Loucy (cell line): ENCODE measurements at regions not wholly inside any gene's neighbourhood (a gene's known extent, or its start where the extent isn't known, plus 50 kb on each side); places are given as distances from the start of the nearest gene placed in this dataset.

Source experiments
- H2AFZ ChIP-seq: fragments of 200-600 bp; sonication (generic); 2 replicates; pipeline ENCODE4 v1.6.0; 2016; ENCODE audit warnings: antibody characterized with exemption, mild to moderate bottlenecking, low read length, moderate library complexity
- H3F3A ChIP-seq: fragments of 200-600 bp; 2 replicates; pipeline ENCODE4 v1.6.0; 2016; ENCODE audit warnings: antibody characterized with exemption, low read depth, mild to moderate bottlenecking
- H3K27me3 ChIP-seq: fragments of 200-600 bp; sonication (generic); 2 replicates; pipeline ENCODE4 v1.6.1; 2014; ENCODE audit warnings: low read length, mild to moderate bottlenecking; ENCODE audit not compliant: insufficient read depth, poor library complexity, severe bottlenecking
- H3K36me3 ChIP-seq: fragments of 200-600 bp; sonication (generic); 2 replicates; pipeline ENCODE4 v1.6.1; 2016; ENCODE audit warnings: low read length; ENCODE audit not compliant: insufficient read depth
- H3K4me1 ChIP-seq: fragments of 200-600 bp; sonication (generic); 2 replicates; pipeline ENCODE4 v1.5.1; 2014; ENCODE audit warnings: low read length, mild to moderate bottlenecking; ENCODE audit not compliant: insufficient read depth, poor library complexity, severe bottlenecking
- H3K4me2 ChIP-seq: fragments of 200-600 bp; sonication (generic); 2 replicates; pipeline ENCODE4 v1.6.0; 2014; ENCODE audit warnings: antibody characterized with exemption, low read length, low read depth, mild to moderate bottlenecking; ENCODE audit not compliant: poor library complexity, severe bottlenecking
- H3K4me3 ChIP-seq: fragments of 200-600 bp; sonication (generic); 2 replicates; pipeline ENCODE4 v1.5.1; 2014; ENCODE audit warnings: low read length, mild to moderate bottlenecking, mixed read lengths; ENCODE audit not compliant: poor library complexity, severe bottlenecking
- H3K79me2 ChIP-seq: fragments of 200-600 bp; sonication (generic); 2 replicates; pipeline ENCODE4 v1.6.1; 2014; ENCODE audit warnings: low read length; ENCODE audit not compliant: insufficient read depth
- H3K9ac ChIP-seq: fragments of 200-600 bp; sonication (generic); 2 replicates; pipeline ENCODE4 v1.6.0; 2014; ENCODE audit warnings: mild to moderate bottlenecking, low read depth, low read length, moderate library complexity; ENCODE audit not compliant: poor library complexity, severe bottlenecking
- H3K9me2 ChIP-seq: fragments of 200-600 bp; sonication (generic); replicated peaks from 2 replicates; pipeline ENCODE4 v1.6.1; 2016; ENCODE audit warnings: low read depth, low read length, mixed read lengths
- H3K9me3 ChIP-seq: fragments of 200-600 bp; sonication (generic); 2 replicates; pipeline ENCODE4 v1.6.1; 2014; ENCODE audit warnings: mild to moderate bottlenecking, antibody characterized with exemption, low read length, low read depth; ENCODE audit not compliant: insufficient read depth
- H4K20me1 ChIP-seq: fragments of 200-600 bp; sonication (generic); 2 replicates; pipeline ENCODE4 v1.6.0; 2014; ENCODE audit warnings: antibody characterized with exemption, low read length, mild to moderate bottlenecking; ENCODE audit not compliant: insufficient read depth, poor library complexity, severe bottlenecking
- EZH2phosphoT487 ChIP-seq: fragments of 200-600 bp; IDR thresholded peaks from 2 replicates; pipeline ENCODE4 v1.6.1; 2018; ENCODE audit warnings: antibody characterized with exemption, mild to moderate bottlenecking, moderate library complexity, borderline replicate concordance
- TF ChIP-seq, protein P1 (sequence below): fragments of 200-600 bp; sonication (generic); conservative IDR thresholded peaks from 2 replicates; pipeline ENCODE4 v1.5.1; 2014; ENCODE audit warnings: mild to moderate bottlenecking, antibody characterized with exemption, low read length

DNA sequence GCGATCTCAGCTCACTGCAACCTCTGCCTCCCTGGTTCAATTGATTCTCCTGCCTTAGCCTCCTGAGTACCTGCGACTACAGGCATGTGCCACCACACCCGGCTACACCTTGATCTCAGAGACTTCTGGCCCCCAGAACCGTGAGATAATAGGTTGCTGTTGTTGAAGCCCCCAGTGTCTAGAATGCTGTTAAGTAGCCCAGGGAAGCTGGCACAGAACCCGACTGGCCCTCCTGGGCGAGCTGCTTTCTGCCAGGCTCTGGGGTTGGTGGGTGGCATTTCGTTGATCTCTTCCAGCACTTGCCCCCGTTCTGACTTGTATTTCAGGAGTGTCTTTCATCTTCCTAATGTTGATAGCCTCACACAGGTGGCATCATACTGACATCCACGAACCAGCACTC is 807.1 kb downstream of the CDH9 start:
- H3F3A ChIP-seq = no peaks in the 10 kb centered on the region
- H3K4me3 ChIP-seq = no peak overlapping the region
- H3K9me3 ChIP-seq = peaks cover 3% of the 10 kb centered on the region; the same call in 1 of the 2 replicates
- H4K20me1 ChIP-seq = no peaks in the 10 kb centered on the region
- TF ChIP-seq, protein P1, sequence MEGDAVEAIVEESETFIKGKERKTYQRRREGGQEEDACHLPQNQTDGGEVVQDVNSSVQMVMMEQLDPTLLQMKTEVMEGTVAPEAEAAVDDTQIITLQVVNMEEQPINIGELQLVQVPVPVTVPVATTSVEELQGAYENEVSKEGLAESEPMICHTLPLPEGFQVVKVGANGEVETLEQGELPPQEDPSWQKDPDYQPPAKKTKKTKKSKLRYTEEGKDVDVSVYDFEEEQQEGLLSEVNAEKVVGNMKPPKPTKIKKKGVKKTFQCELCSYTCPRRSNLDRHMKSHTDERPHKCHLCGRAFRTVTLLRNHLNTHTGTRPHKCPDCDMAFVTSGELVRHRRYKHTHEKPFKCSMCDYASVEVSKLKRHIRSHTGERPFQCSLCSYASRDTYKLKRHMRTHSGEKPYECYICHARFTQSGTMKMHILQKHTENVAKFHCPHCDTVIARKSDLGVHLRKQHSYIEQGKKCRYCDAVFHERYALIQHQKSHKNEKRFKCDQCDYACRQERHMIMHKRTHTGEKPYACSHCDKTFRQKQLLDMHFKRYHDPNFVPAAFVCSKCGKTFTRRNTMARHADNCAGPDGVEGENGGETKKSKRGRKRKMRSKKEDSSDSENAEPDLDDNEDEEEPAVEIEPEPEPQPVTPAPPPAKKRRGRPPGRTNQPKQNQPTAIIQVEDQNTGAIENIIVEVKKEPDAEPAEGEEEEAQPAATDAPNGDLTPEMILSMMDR = no peak
- no peak for TF ChIP-seq EZH2phosphoT487
- H3K79me2 ChIP-seq = no peaks in the 10 kb centered on the region
- no peak overlapping the region for H3K4me2 ChIP-seq
- H3K9ac ChIP-seq = no peak overlapping the region
- no peak overlapping the region for H2AFZ ChIP-seq
- H3K36me3 ChIP-seq = no peaks in the 10 kb centered on the region
- H3K4me1 ChIP-seq = no peaks in the 10 kb centered on the region
- H3K27me3 ChIP-seq = no peaks in the 10 kb centered on the region
- H3K9me2 ChIP-seq = no peaks in the 10 kb centered on the region

DNA sequence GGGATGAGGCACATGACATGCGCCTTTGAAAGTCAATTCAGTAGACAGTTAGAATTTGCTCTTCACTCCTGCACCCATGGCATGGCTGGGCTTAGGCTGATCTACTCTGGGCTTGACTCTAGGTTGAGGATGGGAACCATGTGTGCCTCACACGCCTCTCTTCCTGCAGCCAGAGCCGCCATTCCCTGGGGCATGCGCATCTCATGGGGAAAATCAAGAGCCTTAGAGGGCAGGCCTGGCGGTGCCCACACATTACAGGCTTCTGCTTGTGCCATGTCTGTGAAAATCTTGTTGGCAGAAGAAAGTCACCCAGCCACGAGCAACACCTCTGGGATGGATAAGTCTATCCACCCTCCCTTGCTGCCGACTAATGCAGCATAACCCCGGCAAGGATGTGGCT is 808.5 kb downstream of the CDH9 start:
- H3K79me2 ChIP-seq = no peaks in the 10 kb centered on the region
- TF ChIP-seq EZH2phosphoT487 = no peak
- TF ChIP-seq, protein P1 = no peak
- H3F3A ChIP-seq = no peaks in the 10 kb centered on the region

DNA sequence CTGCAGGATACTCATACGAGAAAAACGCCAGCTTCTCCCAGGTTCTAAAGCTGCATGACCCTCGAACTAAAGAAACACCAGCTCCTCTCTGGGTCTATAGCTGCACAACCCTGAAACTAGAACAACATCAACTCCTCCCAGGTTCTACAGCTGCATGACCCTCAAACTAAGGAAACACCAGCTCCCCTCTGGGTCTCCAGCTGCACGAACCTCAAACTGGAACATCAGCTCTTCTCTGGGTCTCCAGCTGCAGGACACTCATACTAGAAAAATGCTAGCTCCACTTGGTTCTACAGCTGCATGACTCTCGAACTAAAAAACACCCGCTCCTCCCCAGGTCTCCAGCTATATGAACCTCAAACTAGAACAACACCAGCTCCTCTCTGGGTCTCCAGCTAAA is 811.1 kb downstream of the CDH9 start:
- Histone ChIP-seq H3F3A (no peaks in the 10 kb centered on the region), H3K9me2 (no peaks in the 10 kb centered on the region), H3K4me1 (no peaks in the 10 kb centered on the region), H3K79me2 (no peaks in the 10 kb centered on the region), H3K9me3 (peaks cover 5% of the 10 kb centered on the region; the same call in 1 of the 2 replicates), H3K9ac (no peak overlapping the region), H3K4me3 (no peak overlapping the region), H4K20me1 (no peaks in the 10 kb centered on the region), H3K36me3 (no peaks in the 10 kb centered on the region), H2AFZ (no peak overlapping the region), H3K4me2 (no peak overlapping the region), H3K27me3 (no peaks in the 10 kb centered on the region)
- TF ChIP-seq, protein P1 = no peak
- no peak for TF ChIP-seq EZH2phosphoT487

More for the DNA sequence above, 808.5 kb downstream of the CDH9 start:
- peaks cover 3% of the 10 kb centered on the region; the same call in 1 of the 2 replicates for H3K9me3 ChIP-seq
- H3K9ac ChIP-seq = no peak overlapping the region
- no peaks in the 10 kb centered on the region for H4K20me1 ChIP-seq
- H3K27me3 ChIP-seq = no peaks in the 10 kb centered on the region
- no peaks in the 10 kb centered on the region for H3K9me2 ChIP-seq
- H3K4me3 ChIP-seq = no peak overlapping the region
- H3K4me2 ChIP-seq = no peak overlapping the region
- H3K36me3 ChIP-seq = no peaks in the 10 kb centered on the region
- no peak overlapping the region for H2AFZ ChIP-seq
- no peaks in the 10 kb centered on the region for H3K4me1 ChIP-seq
